Neural cell (in vitro differentiated cells): ENCODE measurements at regions not wholly inside any gene's neighbourhood (a gene's known extent, or its start where the extent isn't known, plus 50 kb on each side); places are given as distances from the start of the nearest gene placed in this dataset.

Experiments used
- H2AFZ ChIP-seq: fragments of 200-600, 300-800 bp; sonication (generic), shearing (Covaris generic); 2 replicates; pipeline ENCODE4 v1.6.0; 2014; ENCODE audit warnings: low read depth, mild to moderate bottlenecking, antibody characterized with exemption, low read length, moderate library complexity
- H3F3A ChIP-seq: fragments of 200-600 bp; shearing (Covaris generic); 2 replicates; pipeline ENCODE4 v1.6.1; 2016; ENCODE audit warnings: mild to moderate bottlenecking, moderate library complexity, mixed read lengths, antibody characterized with exemption, low read length; ENCODE audit not compliant: insufficient read depth, poor library complexity, severe bottlenecking
- H3K27ac ChIP-seq: fragments of 200-600, 300-800 bp; sonication (generic), shearing (Covaris generic); 2 replicates; pipeline ENCODE4 v1.5.1; 2014; ENCODE audit warnings: mild to moderate bottlenecking, low read length, moderate library complexity
- H3K27me3 ChIP-seq: fragments of 300-800, 200-600 bp; sonication (generic), shearing (Covaris generic); 2 replicates; pipeline ENCODE4 v1.6.0; 2014; ENCODE audit warnings: mild to moderate bottlenecking, low read depth, low read length, moderate library complexity; ENCODE audit not compliant: insufficient read depth
- H3K36me3 ChIP-seq: fragments of 300-800, 200-600 bp; sonication (generic), shearing (Covaris generic); 2 replicates; pipeline ENCODE4 v1.5.1; 2014; ENCODE audit warnings: mild to moderate bottlenecking, antibody characterized with exemption, low read length, moderate library complexity; ENCODE audit not compliant: insufficient read depth
- H3K4me2 ChIP-seq: fragments of 300-800, 200-600 bp; sonication (generic), shearing (Covaris generic); 2 replicates; pipeline ENCODE4 v1.6.0; 2014; ENCODE audit warnings: mild to moderate bottlenecking, low read length
- H3K4me3 ChIP-seq: fragments of 300-800, 200-600 bp; sonication (generic), shearing (Covaris generic); 2 replicates; pipeline ENCODE4 v1.5.1; 2014; ENCODE audit warnings: mild to moderate bottlenecking, low read length, moderate library complexity
- H3K79me2 ChIP-seq: fragments of 200-600 bp; shearing (Covaris generic); replicated peaks from 2 replicates; pipeline ENCODE4 v1.6.0; 2014; ENCODE audit warnings: mild to moderate bottlenecking, low read length, moderate library complexity; ENCODE audit not compliant: insufficient read depth
- H3K9ac ChIP-seq: fragments of 300-800, 200-600 bp; sonication (generic), shearing (Covaris generic); 2 replicates; pipeline ENCODE4 v1.6.1; 2016; ENCODE audit warnings: mild to moderate bottlenecking, low read length, mixed read lengths
- H3K9me2 ChIP-seq: fragments of 200-600 bp; shearing (Covaris generic); 2 replicates; pipeline ENCODE4 v1.6.1; 2016; ENCODE audit warnings: mild to moderate bottlenecking, low read length, mixed read lengths; ENCODE audit not compliant: insufficient read depth
- H3K9me3 ChIP-seq: fragments of 200-600, 300-800 bp; sonication (generic), shearing (Covaris generic); 2 replicates; pipeline ENCODE4 v1.6.1; 2016; ENCODE audit warnings: mild to moderate bottlenecking, mixed run types, low read length, moderate library complexity, mixed read lengths
- H4K20me1 ChIP-seq: fragments of 200-600 bp; shearing (Covaris generic); 2 replicates; pipeline ENCODE4 v1.6.1; 2016; ENCODE audit warnings: mild to moderate bottlenecking, mixed run types; ENCODE audit not compliant: insufficient read depth
- CTCF ChIP-seq: fragments of 450-650 bp; IDR thresholded peaks from 2 replicates; pipeline ENCODE4 v1.5.1; 2014; ENCODE audit warnings: antibody characterized with exemption, mild to moderate bottlenecking, moderate library complexity; ENCODE audit not compliant: poor library complexity, severe bottlenecking
- EP300 ChIP-seq: fragments of 450-650 bp; conservative IDR thresholded peaks from 2 replicates; pipeline ENCODE4 v1.6.1; 2014; ENCODE audit warnings: antibody characterized with exemption, mild to moderate bottlenecking, moderate library complexity; ENCODE audit not compliant: poor library complexity, severe bottlenecking
- EZH2 ChIP-seq: fragments of 200-600, 300-800 bp; shearing (Covaris generic), sonication (generic); IDR thresholded peaks from 2 replicates; pipeline ENCODE4 v1.6.1; 2014; ENCODE audit warnings: antibody characterized with exemption, low read length, borderline replicate concordance, mild to moderate bottlenecking; ENCODE audit not compliant: insufficient read depth, poor library complexity, severe bottlenecking
- MXI1 ChIP-seq: fragments of 450-650 bp; conservative IDR thresholded peaks from 2 replicates; pipeline ENCODE4 v1.6.1; 2014; ENCODE audit warnings: antibody characterized with exemption, mild to moderate bottlenecking; ENCODE audit not compliant: poor library complexity, severe bottlenecking
- POLR2AphosphoS5 ChIP-seq: IDR thresholded peaks from 2 replicates; pipeline ENCODE4 v1.6.1; 2012
- RAD21 ChIP-seq: fragments of 450-650 bp; conservative IDR thresholded peaks from 2 replicates; pipeline ENCODE4 v1.6.1; 2014; ENCODE audit warnings: antibody characterized with exemption, mild to moderate bottlenecking, moderate library complexity
- REST ChIP-seq: IDR thresholded peaks from 2 replicates; pipeline ENCODE4 v1.6.1; 2012; ENCODE audit warnings: borderline replicate concordance
- SMC3 ChIP-seq: fragments of 450-650 bp; conservative IDR thresholded peaks from 2 replicates; pipeline ENCODE4 v1.6.1; 2014; ENCODE audit warnings: antibody characterized with exemption, mild to moderate bottlenecking, moderate library complexity; ENCODE audit not compliant: poor library complexity
- TAF1 ChIP-seq: IDR thresholded peaks from 2 replicates; pipeline ENCODE4 v1.6.1; 2012; ENCODE audit warnings: low read depth

GRCh38 chr3:164521644-164522043 is 556.7 kb downstream of the SI start:
- no peaks in the 10 kb centered on the region for H3K79me2 ChIP-seq
- no peaks in the 10 kb centered on the region for H3K27me3 ChIP-seq
- H3K4me3 ChIP-seq = no peak overlapping the region
- H3K27ac ChIP-seq = no peak overlapping the region
- H3K36me3 ChIP-seq = no peaks in the 10 kb centered on the region
- no peaks in the 10 kb centered on the region for H3K9me3 ChIP-seq
- H2AFZ ChIP-seq = no peak overlapping the region
- no peak overlapping the region for H3K9ac ChIP-seq
- TF ChIP-seq POLR2AphosphoS5 (no peak), TAF1 (no peak), EZH2 (no peak), SMC3 (no peak), CTCF (no peak), MXI1 (no peak), EP300 (no peak), RAD21 (no peak), REST (no peak)
- H3F3A ChIP-seq = no peaks in the 10 kb centered on the region
- H3K9me2 ChIP-seq = no peaks in the 10 kb centered on the region
- no peaks in the 10 kb centered on the region for H4K20me1 ChIP-seq
- H3K4me2 ChIP-seq = no peak overlapping the region

GRCh38 chr3:164521139-164521538 is 557.2 kb downstream of the SI start:
- no peaks in the 10 kb centered on the region for H3K9me2 ChIP-seq
- H4K20me1 ChIP-seq = no peaks in the 10 kb centered on the region
- H3K27me3 ChIP-seq = no peaks in the 10 kb centered on the region
- H3K9ac ChIP-seq = no peak overlapping the region
- no peak for TF ChIP-seq SMC3
- no peak for TF ChIP-seq REST
- TF ChIP-seq TAF1 = no peak
- TF ChIP-seq EZH2 = no peak
- no peak for TF ChIP-seq RAD21
- no peak for TF ChIP-seq EP300
- no peak for TF ChIP-seq MXI1
- TF ChIP-seq CTCF = no peak
- no peak for TF ChIP-seq POLR2AphosphoS5
- H3K27ac ChIP-seq = no peak overlapping the region
- no peaks in the 10 kb centered on the region for H3K79me2 ChIP-seq
- no peaks in the 10 kb centered on the region for H3K9me3 ChIP-seq
- H3K36me3 ChIP-seq = no peaks in the 10 kb centered on the region
- no peaks in the 10 kb centered on the region for H3F3A ChIP-seq
- no peak overlapping the region for H3K4me3 ChIP-seq
- H3K4me2 ChIP-seq = no peak overlapping the region
- H2AFZ ChIP-seq = no peak overlapping the region
